ENCODE measurements at regions not wholly inside any gene's neighbourhood (a gene's known extent, or its start where the extent isn't known, plus 50 kb on each side); places are given as distances from the start of the nearest gene placed in this dataset.

DNA sequence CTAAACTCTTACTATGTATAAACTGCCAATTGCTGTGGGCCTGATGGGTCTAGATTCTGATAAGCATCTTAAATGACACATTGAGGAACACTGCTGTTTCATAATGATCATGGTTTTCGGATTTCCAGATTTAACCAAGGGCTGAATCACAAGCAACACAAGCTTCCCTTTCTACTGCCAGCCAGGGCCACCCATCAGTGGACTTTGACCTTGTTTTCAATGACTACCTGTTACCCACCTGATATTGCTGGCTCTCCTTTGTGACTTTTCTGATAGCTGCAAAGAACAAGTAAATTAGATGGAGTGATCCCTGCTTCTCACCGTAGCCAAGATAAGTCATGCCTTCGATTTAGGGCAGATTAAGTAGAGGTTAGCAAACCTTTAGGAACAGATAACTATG lies 259.0 kb downstream of the PAX3 start:
- no peak for TF ChIP-seq POLR2AphosphoS5 (IDR thresholded peaks at IDR 0.05; ENCODE audit: control insufficient read depth, insufficient read depth, low read depth, low read length)
- no peak for TF ChIP-seq KDM5B (IDR thresholded peaks at IDR 0.05; ENCODE audit: insufficient replicate concordance, low read depth, low read length)
- no peak for TF ChIP-seq NRF1 (conservative IDR thresholded peaks at IDR 0.05 in 1 of 2, IDR thresholded peaks at IDR 0.05 in 1 of 2)
- TF ChIP-seq MYBL2 (IDR thresholded peaks at IDR 0.05; ENCODE audit: low read depth): no peak
- no peak for TF ChIP-seq MYBL2 (CRISPR knock-in tag; IDR thresholded peaks at IDR 0.05; ENCODE audit: borderline replicate concordance)
- no peak for TF ChIP-seq YY1 (IDR thresholded peaks at IDR 0.05; ENCODE audit: borderline replicate concordance in 1 of 3, control insufficient read depth in 1 of 3, extremely low read depth in 1 of 3, insufficient read depth in 3 of 3, insufficient read length in 1 of 3, insufficient replicate concordance in 2 of 3, low read depth in 1 of 3, low read length in 2 of 3)
- no peak for TF ChIP-seq SMC3 (conservative IDR thresholded peaks at IDR 0.05; ENCODE audit: insufficient read depth, low read depth, low read length)
- TF ChIP-seq POLR2G (IDR thresholded peaks at IDR 0.05; ENCODE audit: low read depth, low read length): no peak
- TF ChIP-seq, protein P1, sequence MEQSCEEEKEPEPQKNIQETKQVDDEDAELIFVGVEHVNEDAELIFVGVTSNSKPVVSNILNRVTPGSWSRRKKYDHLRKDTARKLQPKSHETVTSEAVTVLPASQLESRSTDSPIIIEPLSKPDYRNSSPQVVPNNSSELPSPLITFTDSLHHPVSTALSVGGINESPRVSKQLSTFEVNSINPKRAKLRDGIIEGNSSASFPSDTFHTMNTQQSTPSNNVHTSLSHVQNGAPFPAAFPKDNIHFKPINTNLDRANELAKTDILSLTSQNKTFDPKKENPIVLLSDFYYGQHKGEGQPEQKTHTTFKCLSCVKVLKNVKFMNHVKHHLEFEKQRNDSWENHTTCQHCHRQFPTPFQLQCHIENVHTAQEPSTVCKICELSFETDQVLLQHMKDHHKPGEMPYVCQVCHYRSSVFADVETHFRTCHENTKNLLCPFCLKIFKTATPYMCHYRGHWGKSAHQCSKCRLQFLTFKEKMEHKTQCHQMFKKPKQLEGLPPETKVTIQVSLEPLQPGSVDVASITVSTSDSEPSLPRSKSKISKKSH (CRISPR knock-in tag; IDR thresholded peaks at IDR 0.05): no peak
- TF ChIP-seq ZFP30 (CRISPR knock-in tag; IDR thresholded peaks at IDR 0.05; ENCODE audit: borderline replicate concordance): no peak

Measured in K562 (cell line).